Skin of body (tissue), 1 donor: ENCODE measurements at regions not wholly inside any gene's neighbourhood (a gene's known extent, or its start where the extent isn't known, plus 50 kb on each side); places are given as distances from the start of the nearest gene placed in this dataset.

Experiments
- DNase-seq: peaks from one replicate; lab custom pipeline; 2025; lab: John Stamatoyannopoulos, UW

GRCh38 chr2:152875701-152876695 is 157.6 kb downstream of the ARL6IP6 start:
- no peak for DNase-seq

- DNase-seq, result no peak
Measured at GRCh38 chr2:152874955-152875354, 156.5 kb downstream of the ARL6IP6 start.

- no peak for DNase-seq
Measured at GRCh38 chr2:152870239-152870638, 151.8 kb downstream of the ARL6IP6 start.

- no peak for DNase-seq
Measured at GRCh38 chr2:152867397-152867796, 149.0 kb downstream of the ARL6IP6 start.

GRCh38 chr2:152864601-152865149 is 146.3 kb downstream of the ARL6IP6 start:
- no peak for DNase-seq

GRCh38 chr2:152863826-152864225 is 145.4 kb downstream of the ARL6IP6 start:
- no peak for DNase-seq

GRCh38 chr2:152861349-152861942 is 143.0 kb downstream of the ARL6IP6 start:
- no peak for DNase-seq

GRCh38 chr2:152858594-152859265 is 140.3 kb downstream of the ARL6IP6 start:
- DNase-seq, result no peak

GRCh38 chr2:152846697-152847470 is 128.5 kb downstream of the ARL6IP6 start:
- no peak for DNase-seq

GRCh38 chr2:152835674-152836073 is 117.3 kb downstream of the ARL6IP6 start:
- DNase-seq, result no peak

- DNase-seq, result no peak
Measured at GRCh38 chr2:152827944-152828343, 109.5 kb downstream of the ARL6IP6 start.

- no peak for DNase-seq
Measured at GRCh38 chr2:152826581-152827279, 108.3 kb downstream of the ARL6IP6 start.

GRCh38 chr2:152825834-152826233 is 107.4 kb downstream of the ARL6IP6 start:
- DNase-seq, result no peak

GRCh38 chr2:152823905-152824304 is 105.5 kb downstream of the ARL6IP6 start:
- no peak for DNase-seq

- no peak for DNase-seq
Measured at GRCh38 chr2:152822676-152823075, 104.3 kb downstream of the ARL6IP6 start.

- no peak for DNase-seq
Measured at GRCh38 chr2:152820048-152820447, 101.6 kb downstream of the ARL6IP6 start.

GRCh38 chr2:152815634-152816257 is 97.3 kb downstream of the ARL6IP6 start:
- no peak for DNase-seq

GRCh38 chr2:152814475-152815030 is 96.1 kb downstream of the ARL6IP6 start:
- DNase-seq, result no peak

GRCh38 chr2:152813351-152813750 is 94.9 kb downstream of the ARL6IP6 start:
- no peak for DNase-seq
